H1 (cell line): ENCODE measurements at regions not wholly inside any gene's neighbourhood (a gene's known extent, or its start where the extent isn't known, plus 50 kb on each side); places are given as distances from the start of the nearest gene placed in this dataset.

Experiments used
- CTCF ChIA-PET: fragments of 300-600 bp; sonication (Branson Sonifier 250); formaldehyde crosslinking; loops from one replicate; lab custom pipeline; 2021; ENCODE audit not compliant: partially characterized antibody; lab: Charles Lee
- POLR2A ChIA-PET: fragments of 300-600 bp; sonication (Branson Sonifier 250); formaldehyde crosslinking; loops from one replicate; lab custom pipeline; 2021; ENCODE audit warnings: inconsistent platforms; ENCODE audit not compliant: partially characterized antibody; lab: Charles Lee
- DNase-seq, 2 experiments: peaks; one replicate each; pipeline versions ENCODE4 v3.0.0 to v3.0.0-alpha.2; 2010 to 2022; ENCODE audit warnings: low spot score in 2 of 2, low read depth in 1 of 2, mixed read lengths in 1 of 2
- FAIRE-seq: peaks from 2 replicates; lab custom pipeline; 2011; peaks lifted over from hg19 to GRCh38; lab: Jason Lieb, UNC
- H2AFZ ChIP-seq: 2 replicates; pipeline ENCODE4 v1.8.1; 2012; ENCODE audit warnings: low read length, inconsistent platforms
- H2AK5ac ChIP-seq: 2 replicates; pipeline ENCODE4 v1.6.1; 2013; ENCODE audit warnings: low read depth, low read length
- H2BK120ac ChIP-seq: replicated peaks from 2 replicates; pipeline ENCODE3; 2013; ENCODE audit warnings: low read depth, low read length, inconsistent platforms
- H2BK12ac ChIP-seq: 2 replicates; pipeline ENCODE4 v1.6.1; 2013; ENCODE audit warnings: low read depth, low read length
- H2BK15ac ChIP-seq: 2 replicates; pipeline ENCODE4 v1.6.1; 2013; ENCODE audit warnings: low read length
- H2BK20ac ChIP-seq: 2 replicates; pipeline ENCODE4 v1.6.1; 2013; ENCODE audit warnings: low read length
- H2BK5ac ChIP-seq: 2 replicates; pipeline ENCODE4 v1.6.1; 2013; ENCODE audit warnings: low read depth, low read length
- H3K14ac ChIP-seq: 2 replicates; pipeline ENCODE4 v1.6.1; 2013; ENCODE audit warnings: inconsistent platforms; ENCODE audit not compliant: insufficient read length
- H3K18ac ChIP-seq: 2 replicates; pipeline ENCODE4 v1.6.1; 2013; ENCODE audit warnings: low read length; ENCODE audit errors: extremely low read depth
- H3K23ac ChIP-seq: 2 replicates; pipeline ENCODE4 v1.6.1; 2013; ENCODE audit warnings: inconsistent platforms; ENCODE audit not compliant: insufficient read length
- H3K23me2 ChIP-seq: 2 replicates; pipeline ENCODE4 v1.6.1; 2013; ENCODE audit warnings: low read depth, low read length
- H3K27ac ChIP-seq: 2 replicates; pipeline ENCODE4 v1.6.1; 2011; ENCODE audit warnings: low read depth, low read length, inconsistent platforms
- H3K27me3 ChIP-seq, 4 experiments: replicated peaks in 1 of 4; 1 replicate in 1 of 4; 2 replicates in 3 of 4; pipeline versions ENCODE4 v1.6.1 to v1.8.1; 2011 to 2013; ENCODE audit warnings: low read length in 3 of 4, mild to moderate bottlenecking in 3 of 4, inconsistent platforms in 2 of 4, mixed read lengths in 2 of 4, moderate library complexity in 1 of 4; ENCODE audit not compliant: control insufficient read depth in 3 of 4, insufficient read depth in 3 of 4; ENCODE audit errors: extremely low read depth in 1 of 4
- H3K36me3 ChIP-seq, 4 experiments: 2 replicates each; pipeline versions ENCODE4 v1.6.1 to v1.8.1; 2011 to 2013; ENCODE audit warnings: mild to moderate bottlenecking in 4 of 4, low read length in 3 of 4, moderate library complexity in 2 of 4, control low read depth in 1 of 4, inconsistent platforms in 1 of 4; ENCODE audit not compliant: insufficient read depth in 4 of 4, control insufficient read depth in 2 of 4
- H3K4ac ChIP-seq: replicated peaks from 2 replicates; pipeline ENCODE3; 2013; ENCODE audit warnings: low read length, low read depth, mixed read lengths, inconsistent platforms; ENCODE audit not compliant: insufficient read length
- H3K4me1 ChIP-seq, 4 experiments: replicated peaks in 1 of 4; 1 replicate in 1 of 4; 2 replicates in 3 of 4; pipeline versions ENCODE4 v1.6.1 to v1.8.1; 2011 to 2013; ENCODE audit warnings: low read length in 3 of 4, inconsistent platforms in 2 of 4, mixed read lengths in 1 of 4; ENCODE audit not compliant: insufficient read depth in 4 of 4, control insufficient read depth in 3 of 4
- H3K4me2 ChIP-seq, 2 experiments: 2 replicates each; pipeline versions ENCODE4 v1.6.1 to v1.8.1; 2011 to 2013; ENCODE audit warnings: low read depth in 2 of 2, low read length in 2 of 2, control low read depth in 1 of 2, inconsistent platforms in 1 of 2, mild to moderate bottlenecking in 1 of 2; ENCODE audit not compliant: insufficient read depth in 1 of 2
- H3K4me3 ChIP-seq, 4 experiments: fragments of 200-600, 300-600 bp in 1 of 4; sonication (generic), shearing (Covaris generic), sonication (Bioruptor Twin) in 1 of 4; 2 replicates each; pipeline versions ENCODE4 v1.5.1 to v1.8.1; 2011 to 2016; ENCODE audit warnings: low read length in 4 of 4, low read depth in 3 of 4, control low read depth in 2 of 4, inconsistent platforms in 2 of 4, mild to moderate bottlenecking in 2 of 4, mixed read lengths in 1 of 4, moderate library complexity in 1 of 4; ENCODE audit not compliant: insufficient read depth in 2 of 4; ENCODE audit errors: extremely low read depth in 1 of 4
- H3K56ac ChIP-seq: replicated peaks from 2 replicates; pipeline ENCODE3; 2013; ENCODE audit warnings: low read depth, mild to moderate bottlenecking, mixed read lengths, low read length, inconsistent platforms; ENCODE audit not compliant: insufficient read length
- H3K79me1 ChIP-seq: 2 replicates; pipeline ENCODE4 v1.6.1; 2013; ENCODE audit warnings: low read depth, low read length, control low read depth
- H3K79me2 ChIP-seq, 2 experiments: 2 replicates each; pipeline versions ENCODE4 v1.6.1 to v1.8.1; 2012 to 2013; ENCODE audit warnings: low read length in 2 of 2, mild to moderate bottlenecking in 2 of 2, inconsistent platforms in 1 of 2; ENCODE audit not compliant: insufficient read depth in 2 of 2, control insufficient read depth in 1 of 2
- H3K9ac ChIP-seq, 4 experiments: replicated peaks in 1 of 4; 1 replicate in 1 of 4; 2 replicates in 3 of 4; pipeline versions ENCODE4 v1.6.1 to v1.8.1; 2011 to 2013; ENCODE audit warnings: low read depth in 3 of 4, low read length in 3 of 4, control low read depth in 2 of 4, mild to moderate bottlenecking in 2 of 4, moderate library complexity in 2 of 4, inconsistent platforms in 1 of 4; ENCODE audit errors: extremely low read depth in 1 of 4
- H3K9me3 ChIP-seq, 2 experiments: 2 replicates each; pipeline versions ENCODE4 v1.6.1 to v1.8.1; 2012 to 2013; ENCODE audit warnings: mild to moderate bottlenecking in 2 of 2, moderate library complexity in 2 of 2, control low read depth in 1 of 2, inconsistent platforms in 1 of 2, low read depth in 1 of 2, low read length in 1 of 2, mixed read lengths in 1 of 2; ENCODE audit not compliant: insufficient read depth in 2 of 2
- H4K20me1 ChIP-seq, 2 experiments: replicated peaks in 1 of 2; 2 replicates each; pipeline versions ENCODE3 to v1.8.1; 2011 to 2013; ENCODE audit warnings: inconsistent platforms in 2 of 2, low read length in 2 of 2, mild to moderate bottlenecking in 1 of 2; ENCODE audit not compliant: insufficient read depth in 2 of 2, control insufficient read depth in 1 of 2
- H4K5ac ChIP-seq: 2 replicates; pipeline ENCODE4 v1.6.1; 2013; ENCODE audit warnings: low read length, low read depth, mixed read lengths, inconsistent platforms; ENCODE audit not compliant: insufficient read length
- H4K8ac ChIP-seq: 2 replicates; pipeline ENCODE4 v1.8.0; 2013; ENCODE audit warnings: mild to moderate bottlenecking, moderate library complexity, low read length, inconsistent platforms; ENCODE audit not compliant: insufficient read depth; ENCODE audit errors: extremely low read depth
- H4K91ac ChIP-seq: replicated peaks from 2 replicates; pipeline ENCODE3; 2013; ENCODE audit warnings: low read length, mixed read lengths, inconsistent platforms; ENCODE audit not compliant: insufficient read length
- EP300 ChIP-seq, 2 experiments: IDR thresholded peaks; 1 replicate in 1 of 2; 2 replicates in 1 of 2; pipeline ENCODE4 v1.6.1; 2011 to 2012; ENCODE audit warnings: low read depth in 2 of 2, low read length in 2 of 2, mild to moderate bottlenecking in 2 of 2, borderline replicate concordance in 1 of 2, inconsistent platforms in 1 of 2, moderate library complexity in 1 of 2
- WGBS, 2 experiments: shearing (Covaris generic) in 1 of 2; methylation state at CpG; one replicate each; pipeline versions ENCODE4 v1.1.6 to v1.1.7; 2013 to 2015; ENCODE audit warnings: low lambda C conversion rate in 2 of 2, mixed read lengths in 2 of 2, inconsistent platforms in 1 of 2, low coverage in 1 of 2, missing lambda C conversion rate in 1 of 2; ENCODE audit not compliant: insufficient replicate concordance in 2 of 2, insufficient coverage in 1 of 2, insufficient read length in 1 of 2; ENCODE audit errors: extremely low coverage in 1 of 2, missing lambda C conversion rate in 1 of 2; 5-methylcytosine and 5-hydroxymethylcytosine counted together

DNA sequence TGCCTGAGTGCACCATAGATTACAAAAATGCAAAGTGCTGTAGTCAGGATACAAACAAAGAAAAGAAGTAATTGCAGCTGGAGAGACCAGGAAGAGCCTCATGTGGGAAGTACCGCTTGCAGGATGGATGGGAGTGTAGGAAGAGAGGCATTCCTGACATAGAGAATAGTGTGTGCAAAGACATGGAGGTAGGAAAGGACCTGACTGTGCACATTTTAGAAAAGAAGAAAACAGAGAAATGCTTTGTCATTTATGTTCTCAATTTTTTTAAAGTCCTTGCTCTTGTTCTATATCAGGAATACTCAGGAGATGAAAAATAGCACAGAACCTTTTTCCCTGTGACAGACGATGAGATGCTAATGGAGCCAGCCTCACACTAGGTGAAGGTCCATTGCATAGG, 358.7 kb upstream of the TMPO start:
- no peaks in the 10 kb centered on the region for H3K9me3 ChIP-seq
- no peak overlapping the region for H4K5ac ChIP-seq
- H2BK20ac ChIP-seq, result no peak overlapping the region
- no peak overlapping the region for H3K18ac ChIP-seq
- H4K8ac ChIP-seq, result no peak overlapping the region
- no peak overlapping the region for H3K4me2 ChIP-seq
- H3K4me1 ChIP-seq, result no peaks in the 10 kb centered on the region; a peak in 1 of 7 replicates
- no peaks in the 10 kb centered on the region for H3K36me3 ChIP-seq
- no peak overlapping the region for H4K91ac ChIP-seq
- H3K56ac ChIP-seq, result no peak overlapping the region
- H3K27me3 ChIP-seq, result no peaks in the 10 kb centered on the region
- no peaks in the 10 kb centered on the region; the same call in 1 of the 2 replicates for H3K23me2 ChIP-seq
- DNase-seq, result no peak
- FAIRE-seq, result no peak
- CTCF ChIA-PET, result interaction anchor here (1.6 kb wide), 1 partner anchor 241 kb away, joined by 5 read pairs; no protein-coding TSS in a partner anchor
- POLR2A ChIA-PET, result no interaction called here
- 93% methylated on average over 2 of the region's 2 CpGs; no CpG with 5 or more reads in 1 of the 2 experiments for WGBS, 2 experiments
- no peak overlapping the region for H2BK12ac ChIP-seq
- no peak overlapping the region for H2BK5ac ChIP-seq
- H2BK15ac ChIP-seq, result no peak overlapping the region
- H3K27ac ChIP-seq, result no peak overlapping the region
- H3K9ac ChIP-seq, result no peak overlapping the region
- no peak overlapping the region for H3K4me3 ChIP-seq
- H2AK5ac ChIP-seq, result no peak overlapping the region
- H3K79me1 ChIP-seq, result no peaks in the 10 kb centered on the region
- no peaks in the 10 kb centered on the region for H3K79me2 ChIP-seq
- no peak overlapping the region for H3K14ac ChIP-seq
- H2BK120ac ChIP-seq, result no peak overlapping the region
- no peaks in the 10 kb centered on the region for H4K20me1 ChIP-seq
- no peak overlapping the region for H3K23ac ChIP-seq
- no peak overlapping the region for H2AFZ ChIP-seq
- H3K4ac ChIP-seq, result no peak overlapping the region
- no peak for TF ChIP-seq EP300 (IDR thresholded peaks at IDR 0.05; ENCODE audit: borderline replicate concordance in 1 of 2, low read depth in 2 of 2, low read length in 2 of 2)
